Pancreas (tissue), 10 donors: ENCODE measurements at regions not wholly inside any gene's neighbourhood (a gene's known extent, or its start where the extent isn't known, plus 50 kb on each side); places are given as distances from the start of the nearest gene placed in this dataset.

Experiments used
- ATAC-seq, 4 donors: fragments of 200-7000 bp; cut with Tn5 transposase; one replicate each; pipeline versions ENCODE4 v1.8.0 to v1.9.1; 2020; ENCODE audit warnings: mild to moderate bottlenecking in 4 of 4, moderate library complexity in 4 of 4
- DNase-seq, 6 donors: peaks; one replicate each; pipeline ENCODE4 v3.0.0-alpha.2; 2020
- FAIRE-seq: peaks from 2 replicates; lab custom pipeline; 2012; peaks lifted over from hg19 to GRCh38; lab: Jason Lieb, UNC
- H3K27ac ChIP-seq, 4 donors: fragments of 200-600 bp; sonication (generic); 1 replicate in 3 of 4; 2 replicates in 1 of 4; pipeline versions ENCODE4 v1.5.0 to v1.8.0; 2020
- H3K27me3 ChIP-seq, 4 donors: fragments of 200-600 bp; one replicate each; pipeline ENCODE4 v1.8.0; 2021
- H3K36me3 ChIP-seq, 3 donors: fragments of 200-600 bp; sonication (generic) in 1 of 3; one replicate each; pipeline versions ENCODE4 v1.5.0 to v1.8.0; 2020 to 2021
- H3K4me1 ChIP-seq, 3 donors: fragments of 200-600 bp; one replicate each; pipeline ENCODE4 v1.8.0; 2021
- H3K4me3 ChIP-seq, 4 donors: fragments of 200-600 bp; sonication (generic) in 2 of 4; one replicate each; pipeline versions ENCODE4 v1.5.0 to v1.8.0; 2020 to 2021
- H3K9me3 ChIP-seq, 4 donors: fragments of 200-600 bp; one replicate each; pipeline ENCODE4 v1.8.0; 2021
- CTCF ChIP-seq, 4 donors: fragments of 200-600 bp; sonication (generic) in 3 of 4; IDR thresholded peaks; one replicate each; pipeline versions ENCODE4 v1.5.0 to v1.8.0; 2021; ENCODE audit warnings: antibody characterized with exemption in 4 of 4
- WGBS, 2 donors: extraction: QIAGEN DNeasy Blood & Tissue Kit; methylation state at CpG; one replicate each; pipeline ENCODE4 v1.1.7; 2013; 5-methylcytosine and 5-hydroxymethylcytosine counted together
- intact Hi-C, 3 donors: fragments of 100-400 bp; cut with DNase I; formaldehyde crosslinking; loops; one replicate each; pipeline versions ENCODE4 v1.11.1 to v1.14.2; 2022
- donor health status: healthy with polysubstance abuse.
- donor health status: DM: no; HTN: no; CAD: no; lungs with moderate emphysema.
- donor health status: DM: no; HTN: no; CAD: no.
- donor health status: control.
- donor health status: control.
- donor health status: Bipolar disorder and iron deficiency.
- donor health status: DM: yes; HTN: yes; CAD: no.
- donor health status: DM: no; HTN: no; CAD: no.
- donor health status: DM: no; HTN: no; CAD: no.
- donor health status: DM: yes; HTN: yes; CAD: no.

GRCh38 chr1:55695151-55695550 is 480.0 kb upstream of the USP24 start:
- DNase-seq (no peak), FAIRE-seq (no peak), ATAC-seq (no peak)
- Histone ChIP-seq H3K27me3 (no peaks in the 10 kb centered on the region), H3K9me3 (no peaks in the 10 kb centered on the region), H3K4me1 (peaks cover 0 to 16% (median 9%) of the 10 kb centered on the region in 3 donors), H3K36me3 (no peaks in the 10 kb centered on the region), H3K4me3 (no peak overlapping the region), H3K27ac (peak overlapping the region in 2 of 4 donors; percentile 19 to 75)
- TF ChIP-seq CTCF (IDR thresholded peaks at IDR 0.05): no peak
- intact Hi-C loops: no loop called here
- 72 to 73% methylated on average over 4 of the region's 4 CpGs for WGBS, 2 donors

GRCh38 chr1:55694310-55694801 is 479.2 kb upstream of the USP24 start:
- peak in 4 of 6 donors; percentile 21 to 85 (median 51) for DNase-seq

GRCh38 chr1:55692726-55693125 is 477.6 kb upstream of the USP24 start:
- no peaks in the 10 kb centered on the region for H3K27me3 ChIP-seq
- no peak for TF ChIP-seq CTCF (IDR thresholded peaks at IDR 0.05)
- no peak overlapping the region for H3K27ac ChIP-seq
- ATAC-seq (no peak), DNase-seq (no peak), FAIRE-seq (no peak)
- WGBS, 2 donors: 96 to 100% methylated on average over 1 of the region's 1 CpG
- no peak overlapping the region for H3K4me3 ChIP-seq
- peaks cover 0 to 16% (median 9%) of the 10 kb centered on the region in 3 donors for H3K4me1 ChIP-seq
- no peaks in the 10 kb centered on the region for H3K9me3 ChIP-seq
- H3K36me3 ChIP-seq: no peaks in the 10 kb centered on the region
- intact Hi-C loops: no loop called here

More at GRCh38 chr1:55694310-55694801, 479.2 kb upstream of the USP24 start:
- ATAC-seq (peak; percentile 92 to 95 (median 94)), FAIRE-seq (no peak)
- intact Hi-C loops: no loop called here
- H3K4me1 ChIP-seq: peaks cover 0 to 16% (median 9%) of the 10 kb centered on the region in 3 donors
- H3K4me3 ChIP-seq: no peak overlapping the region
- no peaks in the 10 kb centered on the region for H3K9me3 ChIP-seq
- H3K27ac ChIP-seq: peak overlapping the region in 2 of 4 donors; percentile 19 to 75
- no peaks in the 10 kb centered on the region for H3K27me3 ChIP-seq
- no peak for TF ChIP-seq CTCF (IDR thresholded peaks at IDR 0.05)
- WGBS, 2 donors: 5 to 8% methylated on average over 2 of the region's 2 CpGs
- H3K36me3 ChIP-seq: no peaks in the 10 kb centered on the region

- no peak for FAIRE-seq
- intact Hi-C loops: no loop called here
- 81 to 91% methylated on average over 4 of the region's 4 CpGs for WGBS, 2 donors
- Histone ChIP-seq H3K27me3 (no peaks in the 10 kb centered on the region), H3K27ac (no peak overlapping the region), H3K36me3 (no peaks in the 10 kb centered on the region), H3K4me3 (no peak overlapping the region), H3K9me3 (no peaks in the 10 kb centered on the region), H3K4me1 (peaks cover 0 to 11% (median 9%) of the 10 kb centered on the region in 3 donors)
- ATAC-seq: no peak
- TF ChIP-seq CTCF (IDR thresholded peaks at IDR 0.05): no peak
- DNase-seq: no peak
Observed at GRCh38 chr1:55690366-55690765, 475.2 kb upstream of the USP24 start.

GRCh38 chr1:55689800-55690199 is 474.6 kb upstream of the USP24 start:
- H3K27ac ChIP-seq: no peak overlapping the region
- intact Hi-C loops: no loop called here
- no peaks in the 10 kb centered on the region for H3K9me3 ChIP-seq
- TF ChIP-seq CTCF (IDR thresholded peaks at IDR 0.05): no peak
- no peaks in the 10 kb centered on the region for H3K36me3 ChIP-seq
- DNase-seq: no peak
- no peak for ATAC-seq
- no peak overlapping the region for H3K4me3 ChIP-seq
- H3K4me1 ChIP-seq: peaks cover 0 to 7% (median 5%) of the 10 kb centered on the region in 3 donors
- 76 to 79% methylated on average over 3 of the region's 3 CpGs for WGBS, 2 donors
- no peaks in the 10 kb centered on the region for H3K27me3 ChIP-seq
- FAIRE-seq: no peak
